Epithelial cell of proximal tubule (primary cell): ENCODE measurements at regions not wholly inside any gene's neighbourhood (a gene's known extent, or its start where the extent isn't known, plus 50 kb on each side); places are given as distances from the start of the nearest gene placed in this dataset.

Source experiments
- DNase-seq: peaks from one replicate; pipeline ENCODE4 v3.0.0-alpha.2; 2011; ENCODE audit warnings: low read depth
- H3K4me3 ChIP-seq: 2 replicates; pipeline ENCODE4 v1.5.1; 2011; ENCODE audit warnings: low read depth, mild to moderate bottlenecking, low read length
- CTCF ChIP-seq: conservative IDR thresholded peaks from 2 replicates; pipeline ENCODE4 v1.5.1; 2012; ENCODE audit warnings: low read depth, mild to moderate bottlenecking, low read length

- no peak overlapping the region for H3K4me3 ChIP-seq
- DNase-seq: no peak
- TF ChIP-seq CTCF: no peak
Observed at GRCh38 chr6:147758303-147758702, 249.8 kb downstream of the SAMD5 start.

DNA sequence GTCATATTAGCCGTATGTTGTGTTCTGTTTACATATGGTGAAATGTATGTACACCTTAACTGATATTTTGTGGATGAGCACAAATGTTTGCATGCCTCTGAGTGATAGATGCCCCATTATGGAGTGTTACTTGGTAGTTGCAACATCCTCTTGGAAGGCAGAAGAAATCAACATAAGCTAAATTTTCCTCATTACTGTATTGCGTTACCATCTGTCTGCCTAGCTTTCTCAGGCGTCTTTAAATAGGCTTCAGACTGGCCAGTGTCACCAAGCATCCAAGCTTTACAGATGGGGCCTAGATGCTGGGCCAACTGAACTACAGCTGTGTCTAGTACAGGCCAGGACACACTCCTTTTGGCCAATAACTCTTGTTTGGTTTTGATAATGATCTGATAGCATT, 250.6 kb downstream of the SAMD5 start:
- H3K4me3 ChIP-seq: no peak overlapping the region
- no peak for DNase-seq
- no peak for TF ChIP-seq CTCF

DNA sequence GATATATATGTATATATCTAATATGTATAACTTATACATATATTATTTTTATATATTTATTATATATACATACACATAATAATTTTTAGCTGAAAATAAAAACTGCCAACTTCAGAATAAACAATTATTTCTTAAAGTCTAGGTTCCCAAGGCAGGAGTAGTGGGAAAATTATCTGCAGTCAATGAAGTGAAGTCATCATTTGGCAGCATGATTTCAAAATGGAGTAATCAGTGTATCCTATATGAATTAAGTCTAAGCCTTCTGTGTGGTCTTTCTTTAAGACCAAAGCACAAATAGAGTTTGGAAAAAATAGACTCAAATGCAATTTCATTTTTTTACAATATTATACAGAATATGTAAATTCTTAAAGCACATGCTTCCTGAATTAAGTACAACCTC, 251.0 kb downstream of the SAMD5 start:
- H3K4me3 ChIP-seq: no peak overlapping the region
- no peak for DNase-seq
- TF ChIP-seq CTCF: no peak

DNA sequence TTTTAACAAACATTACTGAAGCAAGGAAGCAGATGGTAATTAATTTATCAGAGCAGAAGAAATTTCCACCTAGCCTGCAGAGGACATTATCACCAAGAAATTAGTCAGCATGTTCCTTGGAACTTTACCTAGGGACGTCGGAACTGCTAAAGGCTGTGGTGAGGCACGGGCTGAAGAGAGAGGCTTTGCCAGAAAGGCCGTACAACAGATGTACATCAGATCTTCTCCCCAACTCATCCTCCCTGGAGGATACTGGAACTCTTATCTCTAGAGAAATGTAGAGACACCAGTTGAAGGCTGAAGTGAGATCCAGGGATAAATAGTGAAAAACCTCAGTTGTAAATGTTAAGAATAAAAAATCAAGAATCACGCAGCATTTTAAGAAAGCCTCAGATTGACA, 257.1 kb downstream of the SAMD5 start:
- no peak overlapping the region for H3K4me3 ChIP-seq
- no peak for DNase-seq
- no peak for TF ChIP-seq CTCF

- no peak overlapping the region for H3K4me3 ChIP-seq
- TF ChIP-seq CTCF: no peak
- DNase-seq: no peak
Observed at GRCh38 chr6:147768969-147769368, 260.5 kb downstream of the SAMD5 start.

DNA sequence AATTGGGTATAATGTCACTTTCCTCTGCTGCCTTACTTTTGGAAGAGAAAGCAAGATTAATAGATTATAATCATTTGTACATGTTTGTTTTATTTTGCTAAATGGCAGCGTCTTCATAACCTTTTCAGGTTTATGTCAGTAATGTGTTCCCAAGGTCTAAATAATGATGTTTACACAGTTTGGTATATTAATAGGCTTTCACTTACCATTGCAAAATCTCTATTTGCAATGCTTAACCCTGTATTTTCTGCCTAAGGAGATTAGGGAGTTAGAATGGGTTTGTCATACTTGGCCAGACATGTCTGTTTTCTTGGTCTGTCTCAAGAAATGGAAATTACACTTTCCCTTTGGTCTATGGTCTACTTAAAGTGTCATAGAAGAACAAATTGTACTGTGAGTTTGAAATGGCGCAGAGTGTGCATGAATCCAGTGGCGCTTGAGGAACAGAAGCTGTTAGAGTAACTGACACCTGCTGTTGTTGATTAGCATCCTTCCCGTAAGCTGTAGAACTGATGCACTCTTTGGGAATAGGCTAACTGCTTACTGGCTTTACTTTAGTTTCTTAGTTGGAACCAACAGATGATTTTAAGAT, 261.1 kb downstream of the SAMD5 start:
- no peak for DNase-seq
- TF ChIP-seq CTCF: no peak
- no peak overlapping the region for H3K4me3 ChIP-seq

- DNase-seq: no peak
- H3K4me3 ChIP-seq: no peak overlapping the region
- TF ChIP-seq CTCF: no peak
Observed at GRCh38 chr6:147770221-147770620, 261.7 kb downstream of the SAMD5 start.
